Fibroblast of lung (primary cell): ENCODE measurements at regions not wholly inside any gene's neighbourhood (a gene's known extent, or its start where the extent isn't known, plus 50 kb on each side); places are given as distances from the start of the nearest gene placed in this dataset.

Experiments used
- DNase-seq, 2 donors: peaks; one replicate each; pipeline versions ENCODE4 v3.0.0 to v3.0.0-alpha.2; 2010; ENCODE audit warnings: low read depth in 2 of 2
- H2AFZ ChIP-seq: 2 replicates; pipeline ENCODE4 v1.5.1; 2012; ENCODE audit warnings: low read length, control low read depth, inconsistent platforms
- H3K27ac ChIP-seq: 2 replicates; pipeline ENCODE4 v1.5.1; 2011; ENCODE audit warnings: low read length, control low read depth; ENCODE audit not compliant: insufficient read depth
- H3K27me3 ChIP-seq: 2 replicates; pipeline ENCODE4 v1.5.1; 2011; ENCODE audit warnings: mild to moderate bottlenecking, low read length; ENCODE audit not compliant: control insufficient read depth, insufficient read depth
- H3K36me3 ChIP-seq: 2 replicates; pipeline ENCODE4 v1.5.1; 2011; ENCODE audit warnings: low read length; ENCODE audit not compliant: control insufficient read depth, insufficient read depth
- H3K4me1 ChIP-seq: 2 replicates; pipeline ENCODE4 v1.5.1; 2011; ENCODE audit warnings: low read length; ENCODE audit not compliant: control insufficient read depth, insufficient read depth; ENCODE audit errors: extremely low read depth
- H3K4me2 ChIP-seq: 2 replicates; pipeline ENCODE4 v1.5.1; 2011; ENCODE audit warnings: low read length, control low read depth; ENCODE audit not compliant: insufficient read depth; ENCODE audit errors: extremely low read depth
- H3K4me3 ChIP-seq, 4 experiments: fragments of 200-600 bp in 1 of 4; sonication (generic) in 1 of 4; replicated peaks in 1 of 4; 2 replicates each; pipeline ENCODE4 v1.5.1; 2011 to 2016; ENCODE audit warnings: low read length in 4 of 4, low read depth in 3 of 4, mild to moderate bottlenecking in 3 of 4, control low read depth in 2 of 4, inconsistent platforms in 1 of 4, mixed read lengths in 1 of 4; ENCODE audit not compliant: insufficient read depth in 1 of 4; ENCODE audit errors: control extremely low read depth in 1 of 4
- H3K79me2 ChIP-seq: 2 replicates; pipeline ENCODE4 v1.5.1; 2012; ENCODE audit warnings: mild to moderate bottlenecking, low read length, inconsistent platforms; ENCODE audit not compliant: control insufficient read depth, insufficient read depth
- H3K9ac ChIP-seq: 2 replicates; pipeline ENCODE4 v1.5.1; 2011; ENCODE audit warnings: mild to moderate bottlenecking, low read length, control low read depth; ENCODE audit not compliant: insufficient read depth
- H3K9me3 ChIP-seq: 2 replicates; pipeline ENCODE4 v1.5.1; 2012; ENCODE audit warnings: low read depth, low read length; ENCODE audit not compliant: control insufficient read depth, insufficient read depth
- H4K20me1 ChIP-seq: 2 replicates; pipeline ENCODE4 v1.5.1; 2011; ENCODE audit warnings: low read length; ENCODE audit not compliant: control insufficient read depth, insufficient read depth; ENCODE audit errors: extremely low read depth
- CTCF ChIP-seq, 2 donors: IDR thresholded peaks in 1 of 2; conservative IDR thresholded peaks in 1 of 2; 1 replicate in 1 of 2; 2 replicates in 1 of 2; pipeline ENCODE4 v1.5.1; 2011 to 2012; ENCODE audit warnings: low read length in 2 of 2, control low read depth in 1 of 2, inconsistent platforms in 1 of 2, low read depth in 1 of 2, mild to moderate bottlenecking in 1 of 2
- EZH2 ChIP-seq: IDR thresholded peaks from 2 replicates; pipeline ENCODE4 v1.5.1; 2012; ENCODE audit warnings: low read length, control low read depth, mild to moderate bottlenecking; ENCODE audit errors: missing control alignments

GRCh38 chr6:11427091-11427722 is 110.3 kb upstream of the TMEM170B start:
- Histone ChIP-seq H3K27ac (no peak overlapping the region), H3K36me3 (no peaks in the 10 kb centered on the region), H3K79me2 (no peaks in the 10 kb centered on the region), H2AFZ (no peak overlapping the region), H3K27me3 (no peaks in the 10 kb centered on the region), H3K4me3 (no peak overlapping the region), H3K9ac (no peak overlapping the region), H3K4me1 (peaks cover 16% of the 10 kb centered on the region), H3K4me2 (peak overlapping the region; percentile 27), H3K9me3 (no peaks in the 10 kb centered on the region), H4K20me1 (no peaks in the 10 kb centered on the region)
- TF ChIP-seq CTCF (conservative IDR thresholded peaks at IDR 0.05 in 1 of 2, IDR thresholded peaks at IDR 0.05 in 1 of 2; ENCODE audit: low read depth in 1 of 2, low read length in 2 of 2): no peak
- no peak for TF ChIP-seq EZH2
- no peak for DNase-seq

- no peak for DNase-seq
- Histone ChIP-seq H3K4me1 (peaks cover 16% of the 10 kb centered on the region), H2AFZ (no peak overlapping the region), H3K27ac (no peak overlapping the region), H3K9ac (no peak overlapping the region), H3K79me2 (no peaks in the 10 kb centered on the region), H3K4me2 (no peak overlapping the region), H3K27me3 (no peaks in the 10 kb centered on the region), H4K20me1 (no peaks in the 10 kb centered on the region), H3K4me3 (no peak overlapping the region), H3K9me3 (no peaks in the 10 kb centered on the region), H3K36me3 (no peaks in the 10 kb centered on the region)
- no peak for TF ChIP-seq EZH2
- no peak for TF ChIP-seq CTCF (conservative IDR thresholded peaks at IDR 0.05 in 1 of 2, IDR thresholded peaks at IDR 0.05 in 1 of 2; ENCODE audit: low read depth in 1 of 2, low read length in 2 of 2)
Observed at GRCh38 chr6:11426571-11426970, 111.0 kb upstream of the TMEM170B start.

GRCh38 chr6:11425876-11426275 is 111.7 kb upstream of the TMEM170B start:
- no peaks in the 10 kb centered on the region for H3K36me3 ChIP-seq
- no peaks in the 10 kb centered on the region for H3K79me2 ChIP-seq
- H3K4me3 ChIP-seq: no peak overlapping the region
- H4K20me1 ChIP-seq: no peaks in the 10 kb centered on the region
- no peaks in the 10 kb centered on the region for H3K27me3 ChIP-seq
- TF ChIP-seq CTCF (conservative IDR thresholded peaks at IDR 0.05 in 1 of 2, IDR thresholded peaks at IDR 0.05 in 1 of 2; ENCODE audit: low read depth in 1 of 2, low read length in 2 of 2) (no peak), EZH2 (no peak)
- H3K9me3 ChIP-seq: no peaks in the 10 kb centered on the region
- DNase-seq: no peak
- peaks cover 16% of the 10 kb centered on the region for H3K4me1 ChIP-seq
- H3K9ac ChIP-seq: no peak overlapping the region
- no peak overlapping the region for H3K4me2 ChIP-seq
- H3K27ac ChIP-seq: no peak overlapping the region
- H2AFZ ChIP-seq: no peak overlapping the region
